A673 (cell line): ENCODE measurements at regions not wholly inside any gene's neighbourhood (a gene's known extent, or its start where the extent isn't known, plus 50 kb on each side); places are given as distances from the start of the nearest gene placed in this dataset.

Experiments used
- EZH2 ChIP-seq: fragments of 200-600 bp; sonication (generic); IDR thresholded peaks from 2 replicates; pipeline ENCODE4 v1.6.1; 2017; ENCODE audit warnings: borderline replicate concordance, low read depth, mild to moderate bottlenecking, mixed read lengths, antibody characterized with exemption, low read length; ENCODE audit not compliant: poor library complexity, severe bottlenecking
- TF ChIP-seq, protein P1 (sequence below): fragments of 300-800, 200-600 bp; sonication (generic); conservative IDR thresholded peaks from 2 replicates; pipeline ENCODE4 v1.5.1; 2017; ENCODE audit warnings: low read depth, mild to moderate bottlenecking, antibody characterized with exemption, low read length, moderate library complexity, mixed read lengths

GRCh38 chr2:12361506-12361905, 355.2 kb upstream of the TRIB2 start:
- TF ChIP-seq, protein P1, sequence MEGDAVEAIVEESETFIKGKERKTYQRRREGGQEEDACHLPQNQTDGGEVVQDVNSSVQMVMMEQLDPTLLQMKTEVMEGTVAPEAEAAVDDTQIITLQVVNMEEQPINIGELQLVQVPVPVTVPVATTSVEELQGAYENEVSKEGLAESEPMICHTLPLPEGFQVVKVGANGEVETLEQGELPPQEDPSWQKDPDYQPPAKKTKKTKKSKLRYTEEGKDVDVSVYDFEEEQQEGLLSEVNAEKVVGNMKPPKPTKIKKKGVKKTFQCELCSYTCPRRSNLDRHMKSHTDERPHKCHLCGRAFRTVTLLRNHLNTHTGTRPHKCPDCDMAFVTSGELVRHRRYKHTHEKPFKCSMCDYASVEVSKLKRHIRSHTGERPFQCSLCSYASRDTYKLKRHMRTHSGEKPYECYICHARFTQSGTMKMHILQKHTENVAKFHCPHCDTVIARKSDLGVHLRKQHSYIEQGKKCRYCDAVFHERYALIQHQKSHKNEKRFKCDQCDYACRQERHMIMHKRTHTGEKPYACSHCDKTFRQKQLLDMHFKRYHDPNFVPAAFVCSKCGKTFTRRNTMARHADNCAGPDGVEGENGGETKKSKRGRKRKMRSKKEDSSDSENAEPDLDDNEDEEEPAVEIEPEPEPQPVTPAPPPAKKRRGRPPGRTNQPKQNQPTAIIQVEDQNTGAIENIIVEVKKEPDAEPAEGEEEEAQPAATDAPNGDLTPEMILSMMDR = no peak
- TF ChIP-seq EZH2 = no peak
